GM23338 (cell line): ENCODE measurements at regions not wholly inside any gene's neighbourhood (a gene's known extent, or its start where the extent isn't known, plus 50 kb on each side); places are given as distances from the start of the nearest gene placed in this dataset.

Source experiments
- ATAC-seq: fragments of 200-7000 bp; cut with Tn5 transposase; 3 replicates; pipeline ENCODE4 v1.9.1; 2020
- DNase-seq: peaks from one replicate; pipeline ENCODE4 v3.0.0-alpha.2; 2015; ENCODE audit warnings: low spot score
- H2AFZ ChIP-seq: fragments of 200-600 bp; sonication (generic); 2 replicates; pipeline ENCODE4 v1.8.0; 2016; ENCODE audit warnings: antibody characterized with exemption, mild to moderate bottlenecking, moderate library complexity
- H3F3A ChIP-seq: fragments of 200-600 bp; sonication (generic); replicated peaks from 2 replicates; pipeline ENCODE4 v1.8.0; 2017; ENCODE audit warnings: antibody characterized with exemption, mixed run types, low read depth
- H3K27ac ChIP-seq: fragments of 200-600 bp; sonication (generic); 2 replicates; pipeline ENCODE4 v1.6.1; 2016; ENCODE audit warnings: low read depth
- H3K27me3 ChIP-seq: fragments of 200-600 bp; sonication (generic); 2 replicates; pipeline ENCODE4 v1.8.0; 2016; ENCODE audit warnings: mild to moderate bottlenecking, mixed run types, moderate library complexity; ENCODE audit not compliant: insufficient read depth
- H3K36me3 ChIP-seq: fragments of 200-600 bp; sonication (generic); 2 replicates; pipeline ENCODE4 v1.8.0; 2016; ENCODE audit warnings: mild to moderate bottlenecking; ENCODE audit not compliant: insufficient read depth
- H3K4me1 ChIP-seq: fragments of 200-600 bp; sonication (generic); 2 replicates; pipeline ENCODE4 v1.8.0; 2016; ENCODE audit warnings: mild to moderate bottlenecking, moderate library complexity; ENCODE audit not compliant: insufficient read depth
- H3K4me2 ChIP-seq: fragments of 200-600 bp; sonication (generic); 2 replicates; pipeline ENCODE4 v1.7.1; 2017; ENCODE audit warnings: mixed run types
- H3K4me3 ChIP-seq: fragments of 200-600 bp; sonication (generic); 2 replicates; pipeline ENCODE4 v1.6.1; 2016; ENCODE audit warnings: mixed run types
- H3K79me2 ChIP-seq: fragments of 200-600 bp; sonication (generic); replicated peaks from 2 replicates; pipeline ENCODE4 v1.8.0; 2017; ENCODE audit warnings: mild to moderate bottlenecking; ENCODE audit not compliant: insufficient read depth
- H3K9me2 ChIP-seq: fragments of 200-600 bp; sonication (generic); 2 replicates; pipeline ENCODE4 v1.8.0; 2017; ENCODE audit not compliant: insufficient read depth
- H4K20me1 ChIP-seq: fragments of 200-600 bp; sonication (generic); replicated peaks from 2 replicates; pipeline ENCODE4 v1.8.0; 2017; ENCODE audit warnings: mild to moderate bottlenecking; ENCODE audit not compliant: insufficient read depth
- H3K27ac Mint-ChIP-seq: 2 replicates; pipeline ENCODE4 v1.8.0; 2020; ENCODE audit warnings: inconsistent platforms, mild to moderate bottlenecking, moderate library complexity, mixed read lengths
- H3K27me3 Mint-ChIP-seq: 3 replicates; pipeline ENCODE4 v1.8.0; 2022; ENCODE audit warnings: low read depth, mild to moderate bottlenecking, moderate library complexity, mixed read lengths, inconsistent platforms; ENCODE audit not compliant: insufficient read depth, poor library complexity
- H3K36me3 Mint-ChIP-seq: 3 replicates; pipeline ENCODE4 v1.8.0; 2021; ENCODE audit warnings: low read depth, mild to moderate bottlenecking, inconsistent platforms, moderate library complexity, mixed read lengths
- H3K4me1 Mint-ChIP-seq: 3 replicates; pipeline ENCODE4 v1.8.0; 2020; ENCODE audit warnings: mild to moderate bottlenecking, inconsistent platforms, mixed read lengths
- H3K4me3 Mint-ChIP-seq: 3 replicates; pipeline ENCODE4 v1.8.0; 2021; ENCODE audit warnings: moderate library complexity, mild to moderate bottlenecking, inconsistent platforms, mixed read lengths
- H3K9me3 Mint-ChIP-seq: 3 replicates; pipeline ENCODE4 v1.8.0; 2020; ENCODE audit warnings: moderate library complexity, mild to moderate bottlenecking, inconsistent platforms, mixed read lengths
- CREB1 ChIP-seq: fragments of 250-450 bp; sonication (Bioruptor Pico); IDR thresholded peaks from 2 replicates; pipeline ENCODE4 v1.5.0; 2020; ENCODE audit warnings: low read depth, mild to moderate bottlenecking, moderate library complexity
- CTCF ChIP-seq, 2 experiments: fragments of 200-600 bp in 1 of 2; sonication (generic) in 1 of 2; conservative IDR thresholded peaks; 2 replicates each; pipeline versions ENCODE4 v1.5.1 to v1.6.1; 2016 to 2017; ENCODE audit warnings: antibody characterized with exemption in 2 of 2, low read depth in 2 of 2, mild to moderate bottlenecking in 2 of 2, moderate library complexity in 1 of 2
- ETS1 ChIP-seq: IDR thresholded peaks from 2 replicates; pipeline ENCODE4 v1.6.1; 2016; ENCODE audit warnings: antibody characterized with exemption
- JUNB ChIP-seq: IDR thresholded peaks from one replicate; pipeline ENCODE4 v1.6.1; 2016; ENCODE audit warnings: antibody characterized with exemption; ENCODE audit not compliant: unreplicated experiment
- REST ChIP-seq: IDR thresholded peaks from one replicate; pipeline ENCODE4 v1.6.1; 2018; ENCODE audit warnings: antibody characterized with exemption; ENCODE audit not compliant: unreplicated experiment
- STAT1 ChIP-seq: IDR thresholded peaks from one replicate; pipeline ENCODE4 v1.6.1; 2016; ENCODE audit warnings: antibody characterized with exemption; ENCODE audit not compliant: unreplicated experiment

- DNase-seq (peak; percentile 91), ATAC-seq (peak; percentile 91)
- H3K4me3 ChIP-seq, result no peak overlapping the region
- H2AFZ ChIP-seq, result no peak overlapping the region
- H3F3A ChIP-seq, result no peaks in the 10 kb centered on the region
- peaks cover 13% of the 10 kb centered on the region for H3K4me1 Mint-ChIP-seq
- H4K20me1 ChIP-seq, result no peaks in the 10 kb centered on the region
- H3K4me3 Mint-ChIP-seq, result no peak overlapping the region
- no peaks in the 10 kb centered on the region for H3K27me3 ChIP-seq
- H3K27me3 Mint-ChIP-seq, result peaks cover 3% of the 10 kb centered on the region
- H3K36me3 ChIP-seq, result no peaks in the 10 kb centered on the region
- no peak overlapping the region for H3K27ac ChIP-seq
- H3K36me3 Mint-ChIP-seq, result no peaks in the 10 kb centered on the region
- 0 out of 2 replicates have a peak, but pooled peaks cover 6% of the 10 kb centered on the region for H3K4me1 ChIP-seq
- no peak overlapping the region for H3K27ac Mint-ChIP-seq
- H3K9me2 ChIP-seq, result no peaks in the 10 kb centered on the region
- no peak overlapping the region for H3K4me2 ChIP-seq
- no peak for TF ChIP-seq ETS1
- peak; percentile 88 to 91 for TF ChIP-seq CTCF (conservative IDR thresholded peaks at IDR 0.05; ENCODE audit: low read depth in 2 of 2)
- no peaks in the 10 kb centered on the region for H3K79me2 ChIP-seq
- H3K9me3 Mint-ChIP-seq, result no peaks in the 10 kb centered on the region; the same call in 2 of the 3 replicates
Measured at GRCh38 chr15:69523010-69524001, 70.7 kb downstream of the RPLP1 start.

- H3K4me3 Mint-ChIP-seq, result no peak overlapping the region
- Histone ChIP-seq H4K20me1 (no peaks in the 10 kb centered on the region), H3K9me2 (no peaks in the 10 kb centered on the region), H3K27me3 (no peaks in the 10 kb centered on the region), H3K4me1 (0 out of 2 replicates have a peak, but pooled peaks cover 6% of the 10 kb centered on the region), H3K27ac (no peak overlapping the region), H3K36me3 (no peaks in the 10 kb centered on the region), H3K4me2 (no peak overlapping the region), H3K4me3 (no peak overlapping the region), H3K79me2 (no peaks in the 10 kb centered on the region), H3F3A (no peaks in the 10 kb centered on the region), H2AFZ (no peak overlapping the region)
- ATAC-seq (peak; percentile 73), DNase-seq (no peak)
- no peaks in the 10 kb centered on the region for H3K36me3 Mint-ChIP-seq
- peaks cover 13% of the 10 kb centered on the region for H3K4me1 Mint-ChIP-seq
- H3K9me3 Mint-ChIP-seq, result no peaks in the 10 kb centered on the region; the same call in 2 of the 3 replicates
- no peak overlapping the region for H3K27ac Mint-ChIP-seq
- peaks cover 3% of the 10 kb centered on the region for H3K27me3 Mint-ChIP-seq
- TF ChIP-seq JUNB (no peak), CTCF (conservative IDR thresholded peaks at IDR 0.05; ENCODE audit: low read depth in 2 of 2) (no peak), CREB1 (no peak), STAT1 (no peak), REST (no peak)
Measured at GRCh38 chr15:69524296-69524695, 71.7 kb downstream of the RPLP1 start.
